ENCODE measurements at regions not wholly inside any gene's neighbourhood (a gene's known extent, or its start where the extent isn't known, plus 50 kb on each side); places are given as distances from the start of the nearest gene placed in this dataset.

DNA sequence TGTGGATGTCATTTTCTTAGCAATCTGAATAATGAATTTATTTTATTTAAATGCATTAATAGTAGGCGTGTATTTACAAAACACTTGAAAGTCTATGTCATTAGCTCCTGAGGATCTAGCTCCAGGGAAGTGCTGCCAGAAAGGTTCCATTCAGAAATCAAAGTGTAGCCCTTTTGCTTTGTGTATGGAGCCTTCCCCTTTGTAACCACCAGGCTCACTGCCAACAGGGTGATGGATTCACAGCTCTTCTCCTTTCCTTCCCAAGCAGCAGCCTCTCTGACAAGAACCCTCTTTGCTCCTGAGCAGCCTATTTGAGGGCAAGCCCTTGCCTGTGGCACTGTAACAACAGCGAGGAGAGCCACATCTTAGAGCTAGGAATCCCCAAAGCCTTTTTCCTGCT, 286.0 kb upstream of the RASGEF1B start:
- Histone ChIP-seq H3K36me3 (ENCODE audit: insufficient read depth, low read length) (no peaks in the 10 kb centered on the region), H4K20me1 (ENCODE audit: insufficient read depth, low read length) (no peaks in the 10 kb centered on the region), H3K4me3 (ENCODE audit: low read depth, low read length, poor library complexity, severe bottlenecking) (no peak overlapping the region), H3K79me2 (ENCODE audit: insufficient read depth, low read length) (no peaks in the 10 kb centered on the region), H2AFZ (ENCODE audit: low read length) (no peak overlapping the region), H3K9me3 (ENCODE audit: low read length) (no peaks in the 10 kb centered on the region), H3K4me1 (ENCODE audit: insufficient read depth, low read length, severe bottlenecking) (no peaks in the 10 kb centered on the region), H3K27ac (ENCODE audit: low read depth, low read length, poor library complexity, severe bottlenecking) (no peak overlapping the region), H3F3A (ENCODE audit: insufficient read depth, low read length) (no peaks in the 10 kb centered on the region), H3K4me2 (ENCODE audit: low read length) (no peak overlapping the region), H3K9me2 (ENCODE audit: low read depth, low read length) (no peaks in the 10 kb centered on the region), H3K9ac (ENCODE audit: low read length) (no peak overlapping the region), H3K27me3 (ENCODE audit: insufficient read depth, low read length) (no peaks in the 10 kb centered on the region)
- TF ChIP-seq EZH2 (IDR thresholded peaks at IDR 0.05; ENCODE audit: borderline replicate concordance, low read length) (no peak), CTCF (IDR thresholded peaks at IDR 0.05; ENCODE audit: low read length) (no peak)

- TF ChIP-seq EZH2 (IDR thresholded peaks at IDR 0.05; ENCODE audit: borderline replicate concordance, low read length): no peak
- TF ChIP-seq CTCF (IDR thresholded peaks at IDR 0.05; ENCODE audit: low read length): no peak
- Histone ChIP-seq H3K27ac (ENCODE audit: low read depth, low read length, poor library complexity, severe bottlenecking) (no peak overlapping the region), H3K9ac (ENCODE audit: low read length) (no peak overlapping the region), H3K4me1 (ENCODE audit: insufficient read depth, low read length, severe bottlenecking) (no peaks in the 10 kb centered on the region), H2AFZ (ENCODE audit: low read length) (no peak overlapping the region), H3K9me3 (ENCODE audit: low read length) (no peaks in the 10 kb centered on the region), H3K4me3 (ENCODE audit: low read depth, low read length, poor library complexity, severe bottlenecking) (no peak overlapping the region), H3K4me2 (ENCODE audit: low read length) (no peak overlapping the region), H3K79me2 (ENCODE audit: insufficient read depth, low read length) (no peaks in the 10 kb centered on the region), H3F3A (ENCODE audit: insufficient read depth, low read length) (no peaks in the 10 kb centered on the region), H3K36me3 (ENCODE audit: insufficient read depth, low read length) (no peaks in the 10 kb centered on the region), H4K20me1 (ENCODE audit: insufficient read depth, low read length) (no peaks in the 10 kb centered on the region), H3K9me2 (ENCODE audit: low read depth, low read length) (no peaks in the 10 kb centered on the region), H3K27me3 (ENCODE audit: insufficient read depth, low read length) (no peaks in the 10 kb centered on the region)
Measured at GRCh38 chr4:81756973-81757372, 285.3 kb upstream of the RASGEF1B start.

DNA sequence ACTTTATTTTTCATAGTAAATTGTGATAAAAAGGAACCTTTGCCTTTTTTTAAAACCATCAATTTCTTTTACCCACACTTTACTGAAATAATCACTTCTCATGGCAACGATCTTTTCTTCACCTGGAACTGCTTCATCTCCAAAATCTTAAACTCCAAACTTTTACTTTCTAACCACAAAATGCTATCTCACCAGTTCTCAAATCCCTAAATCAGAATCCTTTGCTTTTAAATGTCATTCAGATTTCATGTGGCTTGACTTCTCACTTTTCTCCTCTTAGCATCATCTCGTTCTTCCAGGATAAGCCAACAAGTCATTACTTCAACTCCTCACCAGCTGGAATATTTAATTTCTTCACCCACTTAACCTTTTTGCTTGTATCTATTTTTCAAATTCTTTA, 284.3 kb upstream of the RASGEF1B start:
- Histone ChIP-seq H3K4me3 (ENCODE audit: low read depth, low read length, poor library complexity, severe bottlenecking) (no peak overlapping the region), H3K36me3 (ENCODE audit: insufficient read depth, low read length) (no peaks in the 10 kb centered on the region), H3K4me2 (ENCODE audit: low read length) (no peak overlapping the region), H3K9me2 (ENCODE audit: low read depth, low read length) (no peaks in the 10 kb centered on the region), H3K9me3 (ENCODE audit: low read length) (no peaks in the 10 kb centered on the region), H3K27me3 (ENCODE audit: insufficient read depth, low read length) (no peaks in the 10 kb centered on the region), H4K20me1 (ENCODE audit: insufficient read depth, low read length) (no peaks in the 10 kb centered on the region), H2AFZ (ENCODE audit: low read length) (no peak overlapping the region), H3K9ac (ENCODE audit: low read length) (no peak overlapping the region), H3K4me1 (ENCODE audit: insufficient read depth, low read length, severe bottlenecking) (no peaks in the 10 kb centered on the region), H3K79me2 (ENCODE audit: insufficient read depth, low read length) (no peaks in the 10 kb centered on the region), H3K27ac (ENCODE audit: low read depth, low read length, poor library complexity, severe bottlenecking) (no peak overlapping the region), H3F3A (ENCODE audit: insufficient read depth, low read length) (no peaks in the 10 kb centered on the region)
- TF ChIP-seq EZH2 (IDR thresholded peaks at IDR 0.05; ENCODE audit: borderline replicate concordance, low read length) (no peak), CTCF (IDR thresholded peaks at IDR 0.05; ENCODE audit: low read length) (no peak)

Measured in OCI-LY1 (cell line).